ENCODE measurements at regions not wholly inside any gene's neighbourhood (a gene's known extent, or its start where the extent isn't known, plus 50 kb on each side); places are given as distances from the start of the nearest gene placed in this dataset.
"Not testable (repeated sequence)": the region's sequence is repeated elsewhere in the genome, so short reads cannot be mapped to it uniquely, and the experiment has no call there.

GRCh38 chr6:137309078-137309762 is 90.0 kb upstream of the IFNGR1 start:
- DNase-seq (ENCODE audit: low spot score), result peak; percentile 79

- DNase-seq (ENCODE audit: low spot score), result no peak
Observed at GRCh38 chr6:137307163-137307854, 88.1 kb upstream of the IFNGR1 start.

DNA sequence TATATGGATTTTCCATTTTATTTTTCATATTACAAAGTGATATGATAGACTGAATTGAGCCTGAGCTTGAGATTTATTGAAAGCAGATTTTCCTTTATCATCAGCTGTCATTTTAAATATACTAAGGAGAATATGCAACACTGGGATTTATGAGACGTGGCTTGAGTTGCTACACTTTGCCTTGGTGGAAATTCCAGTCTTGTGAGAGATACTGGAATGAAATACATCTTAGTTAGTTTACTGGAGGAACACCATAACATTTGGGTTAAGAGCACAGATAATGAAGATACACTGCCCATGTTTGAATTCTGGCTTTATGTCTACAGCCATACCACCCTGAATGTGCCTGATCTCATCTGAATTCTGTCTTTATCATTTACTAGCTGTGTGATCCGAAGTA is 86.5 kb upstream of the IFNGR1 start:
- no peak for DNase-seq (ENCODE audit: low spot score)

- DNase-seq (ENCODE audit: low spot score), result no peak
Observed at GRCh38 chr6:137304020-137304780, 85.0 kb upstream of the IFNGR1 start.

GRCh38 chr6:137303441-137303840 is 84.3 kb upstream of the IFNGR1 start:
- DNase-seq (ENCODE audit: low spot score), result no peak

- DNase-seq (ENCODE audit: low spot score), result no peak
Observed at GRCh38 chr6:137299681-137300080, 80.5 kb upstream of the IFNGR1 start.

DNA sequence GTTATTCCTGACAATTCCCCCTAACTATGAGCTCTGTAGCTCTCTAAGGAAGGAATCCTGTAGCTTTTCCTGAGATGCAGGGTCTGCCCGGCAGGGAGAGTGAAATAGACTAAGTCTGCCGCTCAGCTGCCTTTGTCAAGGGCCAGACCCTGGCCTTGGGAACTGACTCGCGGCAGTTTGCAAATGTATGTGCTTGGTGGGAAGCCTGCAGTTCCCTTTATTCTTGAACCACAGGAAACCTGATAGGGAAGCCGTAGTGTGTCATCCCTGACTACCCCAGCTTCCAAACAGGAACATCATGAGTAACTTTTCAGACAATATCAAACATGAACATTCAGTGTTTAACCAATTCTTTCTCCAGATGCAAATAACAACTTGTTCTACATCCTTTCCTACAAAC is 78.7 kb upstream of the IFNGR1 start:
- DNase-seq (ENCODE audit: low spot score), result peak; percentile 57

DNA sequence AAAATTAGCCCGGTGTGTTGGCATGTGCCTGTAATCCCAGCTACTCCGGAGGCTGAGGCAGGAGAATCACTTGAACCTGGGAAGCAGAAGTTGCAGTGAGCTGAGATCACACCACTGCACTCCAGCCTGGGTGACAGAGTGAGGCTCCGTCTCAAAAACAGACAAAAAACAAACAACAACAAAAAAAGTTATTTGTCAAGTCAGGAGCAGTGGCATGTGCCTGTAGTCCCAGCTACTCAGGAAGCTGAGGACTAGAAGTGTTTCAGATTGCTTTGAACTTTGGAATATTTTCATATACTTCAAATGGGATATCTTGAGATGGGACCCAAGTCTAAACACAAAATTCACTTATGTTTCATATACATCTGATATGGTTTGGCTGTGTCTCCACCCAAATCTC is 73.1 kb upstream of the IFNGR1 start:
- DNase-seq (ENCODE audit: low spot score), result not testable (repeated sequence)

DNA sequence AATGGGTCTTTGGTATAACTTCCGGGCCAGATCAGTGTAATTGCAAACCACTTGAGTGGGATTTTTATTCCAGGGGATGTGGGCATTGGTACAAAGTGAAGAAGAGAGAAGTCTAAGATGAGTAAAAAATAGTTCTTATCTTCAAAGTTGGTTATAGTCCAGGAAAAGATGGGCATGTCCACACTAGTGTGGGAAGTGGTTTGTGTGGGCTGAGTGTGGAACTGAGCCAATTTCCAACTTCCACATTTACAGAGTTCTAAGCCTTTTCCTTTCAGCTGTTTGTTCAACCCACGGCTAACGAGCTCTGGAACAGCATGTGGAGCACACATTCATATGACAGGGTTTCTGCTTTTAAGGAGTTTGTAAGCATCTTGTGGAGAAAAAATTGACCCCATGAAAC is 72.3 kb upstream of the IFNGR1 start:
- peak; percentile 81 for DNase-seq (ENCODE audit: low spot score)

- DNase-seq (ENCODE audit: low spot score), result no peak
Observed at GRCh38 chr6:137290601-137291261, 71.5 kb upstream of the IFNGR1 start.

DNA sequence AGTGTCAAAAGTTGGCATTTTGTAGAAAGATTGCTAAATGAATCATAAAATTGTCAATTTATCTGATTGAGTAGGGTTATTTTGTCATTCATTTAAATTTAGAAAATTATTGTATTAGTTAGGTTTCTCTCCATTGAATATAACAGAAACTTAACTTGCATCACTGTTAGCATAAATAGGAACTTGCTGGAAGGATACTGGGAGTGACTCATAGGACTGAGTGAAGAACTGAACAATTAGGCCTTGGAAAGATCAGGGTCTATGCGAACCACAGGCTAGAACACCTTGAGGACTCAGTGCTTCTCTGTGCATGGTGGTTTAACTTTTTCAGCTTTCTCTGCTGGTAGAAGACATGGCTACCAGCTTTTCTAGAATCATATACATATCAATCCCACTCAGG is 67.7 kb upstream of the IFNGR1 start:
- DNase-seq (ENCODE audit: low spot score), result no peak

DNA sequence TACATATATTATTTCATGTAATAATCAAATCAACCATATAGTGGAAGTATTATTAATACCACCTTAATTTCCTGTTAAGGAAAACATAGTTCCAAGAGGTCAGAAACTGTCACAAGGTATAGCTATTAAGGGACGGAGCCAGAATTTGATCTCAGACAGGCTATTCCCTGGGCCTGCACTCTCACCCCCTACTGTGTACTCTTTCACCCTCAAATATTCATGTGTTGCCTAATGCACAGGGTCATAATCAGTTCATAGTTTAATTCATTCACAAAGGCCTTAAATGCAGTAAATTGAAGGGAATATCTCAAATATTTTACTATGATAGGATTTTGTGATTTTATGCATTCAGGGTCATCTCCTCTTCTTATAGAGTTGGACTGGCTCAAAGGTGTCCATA is 67.2 kb upstream of the IFNGR1 start:
- DNase-seq (ENCODE audit: low spot score), result no peak

GRCh38 chr6:137284811-137285110 is 65.6 kb upstream of the IFNGR1 start:
- no peak for DNase-seq (ENCODE audit: low spot score)

DNA sequence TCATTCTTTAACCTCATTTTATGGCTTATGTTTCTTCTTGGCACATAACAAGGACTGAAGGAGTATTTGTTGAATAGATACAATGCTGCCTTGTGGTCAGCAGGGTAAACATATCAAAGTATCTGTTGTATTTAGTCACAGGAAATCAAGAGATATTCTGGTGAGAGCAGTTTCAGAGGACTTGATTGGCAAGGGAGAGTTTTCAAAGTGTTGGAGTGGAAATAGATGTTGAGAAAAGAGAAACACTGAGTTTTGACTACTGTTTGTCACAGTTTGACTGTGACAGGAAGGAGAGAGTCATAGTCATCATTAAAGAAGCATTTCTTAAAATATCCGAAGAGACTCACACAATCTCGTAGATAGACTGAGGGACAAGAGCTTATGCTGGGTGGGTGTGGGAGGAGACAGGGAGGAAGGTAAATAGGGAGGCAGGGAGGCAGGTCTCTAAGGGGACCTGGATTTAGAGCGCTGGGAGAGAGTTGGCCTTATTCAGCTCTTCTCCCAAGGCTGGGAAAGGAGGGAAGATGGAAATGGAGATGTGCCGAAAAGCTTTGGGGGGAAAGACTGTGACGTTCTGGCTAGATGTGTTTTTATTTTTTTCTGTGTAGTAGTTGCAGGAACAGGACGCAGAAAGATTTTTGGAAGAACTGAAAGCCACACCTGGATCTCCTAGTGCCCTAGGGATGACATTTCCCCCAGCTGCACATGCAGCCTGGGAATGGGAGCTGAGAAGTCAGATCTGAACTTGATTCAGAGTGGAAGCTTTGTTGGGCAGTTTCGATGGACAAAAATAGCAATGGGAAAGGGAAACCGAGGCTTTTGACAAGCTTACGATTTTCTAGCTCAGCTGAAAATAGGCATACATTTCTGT is 65.0 kb upstream of the IFNGR1 start:
- peak; percentile 45 for DNase-seq (ENCODE audit: low spot score)

- DNase-seq (ENCODE audit: low spot score), result no peak
Observed at GRCh38 chr6:137283080-137283479, 63.9 kb upstream of the IFNGR1 start.

GRCh38 chr6:137282254-137282653 is 63.1 kb upstream of the IFNGR1 start:
- peak; percentile 68 for DNase-seq (ENCODE audit: low spot score)

GRCh38 chr6:137279279-137279678 is 60.1 kb upstream of the IFNGR1 start:
- DNase-seq (ENCODE audit: low spot score), result not testable (repeated sequence)

DNA sequence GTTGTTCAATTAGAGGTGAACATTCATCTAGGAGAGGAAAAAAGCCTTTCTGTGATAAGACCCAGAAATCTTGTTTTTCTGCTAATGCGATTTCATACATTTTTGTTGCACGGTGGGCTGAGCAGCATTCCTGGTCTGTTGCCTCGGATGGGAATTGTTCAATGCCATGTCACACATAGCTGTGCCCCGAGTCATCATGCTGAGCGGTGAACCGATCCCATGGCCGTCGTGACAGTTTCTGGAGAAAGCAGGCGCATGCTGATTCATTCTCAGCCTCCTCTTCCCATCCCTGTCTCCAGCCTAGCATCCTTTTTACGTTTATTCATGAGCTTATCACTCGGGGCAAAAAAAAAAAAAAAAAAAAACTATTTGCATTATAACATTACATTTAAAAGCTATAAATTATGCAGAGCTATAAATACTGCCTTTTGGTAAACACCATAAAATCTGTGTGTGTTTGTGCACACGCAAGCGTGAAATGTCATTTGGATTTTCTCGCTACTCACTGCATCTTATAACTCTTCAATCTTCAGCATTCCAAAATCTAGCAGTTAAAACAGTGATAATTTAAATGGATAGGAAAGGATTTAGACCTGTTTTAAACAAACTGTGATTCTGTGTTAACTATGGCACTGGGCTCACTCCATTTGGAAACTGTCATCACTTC is 58.9 kb upstream of the IFNGR1 start:
- DNase-seq (ENCODE audit: low spot score), result no peak

DNA sequence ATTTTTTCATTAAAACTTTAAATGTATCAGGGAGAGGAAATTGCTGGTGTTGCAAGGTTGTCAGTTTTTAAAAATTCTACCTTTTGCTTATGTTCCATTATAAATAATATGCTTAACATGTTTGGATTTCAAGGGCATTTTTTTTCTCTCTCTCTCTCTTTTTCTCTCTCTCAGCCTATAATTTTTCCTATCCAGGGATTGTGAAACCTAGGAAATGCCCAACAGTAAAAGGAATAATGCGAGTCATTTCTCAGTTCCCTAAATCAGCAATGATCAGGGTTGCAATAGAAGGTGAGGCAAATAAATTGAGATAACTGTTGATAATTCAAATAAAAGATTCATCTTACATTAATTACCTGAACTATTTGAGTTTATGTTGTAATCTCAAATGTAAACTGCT is 53.2 kb upstream of the IFNGR1 start:
- DNase-seq (ENCODE audit: low spot score), result no peak

GRCh38 chr6:137271245-137272183 is 52.3 kb upstream of the IFNGR1 start:
- peak; percentile 82 for DNase-seq (ENCODE audit: low spot score)
